Sigmoid colon (tissue), 6 donors: ENCODE measurements at regions not wholly inside any gene's neighbourhood (a gene's known extent, or its start where the extent isn't known, plus 50 kb on each side); places are given as distances from the start of the nearest gene placed in this dataset.

Source experiments
- DNase-seq: peaks from one replicate; pipeline ENCODE4 v3.0.0-alpha.2; 2019
- H3K27ac ChIP-seq, 4 donors: fragments of 200-600 bp; sonication (generic); one replicate each; pipeline ENCODE4 v1.5.1; 2016 to 2019; ENCODE audit warnings: mild to moderate bottlenecking in 1 of 4
- H3K27me3 ChIP-seq, 3 donors: fragments of 200-600 bp; sonication (generic); one replicate each; pipeline ENCODE4 v1.5.1; 2019; ENCODE audit warnings: mild to moderate bottlenecking in 1 of 3
- H3K36me3 ChIP-seq, 4 donors: fragments of 200-600 bp; sonication (generic); one replicate each; pipeline ENCODE4 v1.5.1; 2016 to 2019
- H3K4me1 ChIP-seq, 4 donors: fragments of 200-600 bp; sonication (generic); one replicate each; pipeline ENCODE4 v1.5.1; 2017 to 2019
- H3K4me3 ChIP-seq, 4 donors: fragments of 200-600 bp; sonication (generic); one replicate each; pipeline ENCODE4 v1.5.1; 2017 to 2019; ENCODE audit warnings: mild to moderate bottlenecking in 2 of 4, moderate library complexity in 1 of 4
- H3K9me3 ChIP-seq, 4 donors: fragments of 200-600 bp in 3 of 4; sonication (generic) in 3 of 4; one replicate each; pipeline versions ENCODE4 v1.5.1 to v1.6.1; 2013 to 2019
- EP300 ChIP-seq, 4 donors: sonication (generic); formaldehyde crosslinking; IDR thresholded peaks; one replicate each; pipeline ENCODE4 v1.6.1; 2017; ENCODE audit warnings: antibody characterized with exemption in 4 of 4
- POLR2A ChIP-seq, 2 donors: fragments of 450-650 bp; IDR thresholded peaks; one replicate each; pipeline ENCODE4 v1.6.1; 2016; ENCODE audit warnings: antibody characterized with exemption in 2 of 2, mild to moderate bottlenecking in 2 of 2, moderate library complexity in 2 of 2
- POLR2AphosphoS5 ChIP-seq, 4 donors: sonication (generic); formaldehyde crosslinking; IDR thresholded peaks; one replicate each; pipeline ENCODE4 v1.6.1; 2017; ENCODE audit warnings: antibody characterized with exemption in 4 of 4
- WGBS, 2 donors: extraction: QIAGEN DNeasy Blood & Tissue Kit; methylation state at CpG; one replicate each; pipeline ENCODE4 v1.1.7; 2013; 5-methylcytosine and 5-hydroxymethylcytosine counted together
- intact Hi-C: fragments of 100-400 bp; cut with DNase I; formaldehyde crosslinking; loops from one replicate; pipeline ENCODE4 v1.15.1; 2023
- TF ChIP-seq, protein P1 (sequence below), 4 experiments: fragments of 450-650 bp in 3 of 4; fragments of 200-600 bp in 1 of 4; IDR thresholded peaks; one replicate each; pipeline ENCODE4 v1.5.1; 2016 to 2019; ENCODE audit warnings: antibody characterized with exemption in 4 of 4, mild to moderate bottlenecking in 3 of 4, moderate library complexity in 2 of 4
- donor health status: healthy with polysubstance abuse.
- donor health status: healthy.

DNA sequence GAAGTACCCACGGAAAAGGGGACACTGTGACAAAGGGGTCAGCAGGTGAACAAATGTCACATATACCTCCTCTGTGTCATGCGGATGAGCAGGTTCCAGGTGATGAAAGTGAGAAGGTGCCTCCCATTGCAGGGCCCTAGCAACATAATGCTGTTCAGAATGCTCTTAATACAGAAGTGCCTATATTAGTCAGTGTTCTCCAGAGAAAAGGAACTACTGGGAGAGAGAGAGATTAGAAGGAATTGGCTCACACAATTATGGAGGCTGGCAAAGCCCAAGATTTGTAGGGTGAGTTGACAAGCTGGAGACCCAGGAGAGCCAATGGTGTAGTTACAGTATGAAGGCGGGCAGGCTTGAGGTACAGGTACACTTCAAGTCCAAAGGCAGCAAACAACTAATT, 98.1 kb upstream of the CDC42EP3 start:
- Histone ChIP-seq H3K4me1 (peaks cover 0 to 78% (median 68%) of the 10 kb centered on the region in 4 donors), H3K36me3 (no peaks in the 10 kb centered on the region), H3K27me3 (no peaks in the 10 kb centered on the region), H3K27ac (peak overlapping the region in 3 of 4 donors; percentile 80 to 88 (median 85)), H3K4me3 (no peak overlapping the region), H3K9me3 (no peaks in the 10 kb centered on the region)
- TF ChIP-seq, protein P1, sequence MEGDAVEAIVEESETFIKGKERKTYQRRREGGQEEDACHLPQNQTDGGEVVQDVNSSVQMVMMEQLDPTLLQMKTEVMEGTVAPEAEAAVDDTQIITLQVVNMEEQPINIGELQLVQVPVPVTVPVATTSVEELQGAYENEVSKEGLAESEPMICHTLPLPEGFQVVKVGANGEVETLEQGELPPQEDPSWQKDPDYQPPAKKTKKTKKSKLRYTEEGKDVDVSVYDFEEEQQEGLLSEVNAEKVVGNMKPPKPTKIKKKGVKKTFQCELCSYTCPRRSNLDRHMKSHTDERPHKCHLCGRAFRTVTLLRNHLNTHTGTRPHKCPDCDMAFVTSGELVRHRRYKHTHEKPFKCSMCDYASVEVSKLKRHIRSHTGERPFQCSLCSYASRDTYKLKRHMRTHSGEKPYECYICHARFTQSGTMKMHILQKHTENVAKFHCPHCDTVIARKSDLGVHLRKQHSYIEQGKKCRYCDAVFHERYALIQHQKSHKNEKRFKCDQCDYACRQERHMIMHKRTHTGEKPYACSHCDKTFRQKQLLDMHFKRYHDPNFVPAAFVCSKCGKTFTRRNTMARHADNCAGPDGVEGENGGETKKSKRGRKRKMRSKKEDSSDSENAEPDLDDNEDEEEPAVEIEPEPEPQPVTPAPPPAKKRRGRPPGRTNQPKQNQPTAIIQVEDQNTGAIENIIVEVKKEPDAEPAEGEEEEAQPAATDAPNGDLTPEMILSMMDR (IDR thresholded peaks at IDR 0.05) = no peak
- TF ChIP-seq EP300 (IDR thresholded peaks at IDR 0.05) = no peak
- TF ChIP-seq POLR2A (IDR thresholded peaks at IDR 0.05) = no peak
- 93 to 95% methylated on average over 3 of the region's 3 CpGs for WGBS, 2 donors
- intact Hi-C loops = no loop called here
- no peak for DNase-seq

DNA sequence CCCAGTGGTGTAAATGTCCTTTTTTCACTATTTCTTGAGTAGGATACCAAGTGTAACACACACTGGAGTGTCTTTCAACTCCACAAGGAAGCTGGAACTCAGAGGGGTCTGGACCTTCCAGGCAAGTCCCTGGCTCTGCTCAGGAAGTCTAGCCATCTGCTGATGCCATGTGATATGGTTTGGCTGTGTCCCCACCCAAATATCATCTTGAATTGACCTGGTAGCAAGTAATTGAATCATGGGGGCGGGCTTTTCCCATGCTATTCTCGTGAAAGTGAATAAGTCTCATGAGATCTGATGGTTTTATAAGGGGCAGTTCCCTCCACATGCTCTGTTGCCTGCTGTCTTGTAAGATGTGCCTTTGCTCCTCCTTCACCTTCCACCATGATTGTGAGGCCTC, 99.4 kb upstream of the CDC42EP3 start:
- peaks cover 0 to 88% (median 79%) of the 10 kb centered on the region in 4 donors for H3K4me1 ChIP-seq
- no peaks in the 10 kb centered on the region for H3K27me3 ChIP-seq
- intact Hi-C loops = loop anchor here (5.0 kb wide), 1 partner anchor 33 kb away; no protein-coding TSS in a partner anchor
- TF ChIP-seq, protein P1 (IDR thresholded peaks at IDR 0.05) = no peak
- TF ChIP-seq POLR2AphosphoS5 (IDR thresholded peaks at IDR 0.05) = no peak
- TF ChIP-seq POLR2A (IDR thresholded peaks at IDR 0.05) = no peak
- no peak for TF ChIP-seq EP300 (IDR thresholded peaks at IDR 0.05)
- peak overlapping the region; percentile 50 to 88 (median 82) for H3K27ac ChIP-seq
- no peak for DNase-seq
- no peaks in the 10 kb centered on the region for H3K9me3 ChIP-seq
- WGBS, 2 donors = 87 to 93% methylated on average over 2 of the region's 2 CpGs
- H3K36me3 ChIP-seq = no peaks in the 10 kb centered on the region
- H3K4me3 ChIP-seq = no peak overlapping the region

DNA sequence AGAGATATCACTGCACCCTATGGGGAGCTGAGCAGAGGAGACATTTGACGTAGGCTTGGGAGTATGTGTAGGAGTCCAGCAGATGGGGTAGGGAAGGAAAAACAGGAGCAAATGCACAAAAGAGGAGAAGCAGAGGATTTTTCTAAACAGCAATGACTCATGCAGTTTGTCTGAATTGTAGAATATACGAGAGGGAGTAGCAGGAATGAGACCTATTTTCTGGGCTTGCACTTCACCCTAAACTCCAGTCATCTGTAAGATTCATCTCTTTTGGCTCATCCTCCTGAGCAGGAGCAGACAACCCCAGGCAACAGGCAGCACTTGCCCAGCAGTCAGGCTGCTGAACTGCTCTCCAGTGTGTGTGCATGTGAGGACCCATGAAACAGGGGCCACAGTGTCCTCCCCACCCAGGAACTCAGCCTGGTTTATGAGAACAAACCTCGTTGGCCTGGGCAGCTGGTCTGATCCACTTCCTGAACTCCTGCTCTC, 100.2 kb upstream of the CDC42EP3 start:
- TF ChIP-seq EP300 (IDR thresholded peaks at IDR 0.05) = peak in 2 of 4 donors; percentile 15 to 58
- TF ChIP-seq POLR2AphosphoS5 (IDR thresholded peaks at IDR 0.05) = peak; percentile 30 to 79 (median 74)
- TF ChIP-seq, protein P1 (IDR thresholded peaks at IDR 0.05) = no peak
- 53 to 61% methylated on average over 3 of the region's 3 CpGs for WGBS, 2 donors
- no peaks in the 10 kb centered on the region for H3K27me3 ChIP-seq
- no peak overlapping the region for H3K4me3 ChIP-seq
- peak; percentile 81 for DNase-seq
- H3K9me3 ChIP-seq = no peaks in the 10 kb centered on the region
- no peaks in the 10 kb centered on the region for H3K36me3 ChIP-seq
- H3K27ac ChIP-seq = peak overlapping the region; percentile 50 to 88 (median 82)
- H3K4me1 ChIP-seq = peaks cover 0 to 91% (median 84%) of the 10 kb centered on the region in 4 donors
- intact Hi-C loops = loop anchor here (5.0 kb wide), 1 partner anchor 34 kb away; no protein-coding TSS in a partner anchor

DNA sequence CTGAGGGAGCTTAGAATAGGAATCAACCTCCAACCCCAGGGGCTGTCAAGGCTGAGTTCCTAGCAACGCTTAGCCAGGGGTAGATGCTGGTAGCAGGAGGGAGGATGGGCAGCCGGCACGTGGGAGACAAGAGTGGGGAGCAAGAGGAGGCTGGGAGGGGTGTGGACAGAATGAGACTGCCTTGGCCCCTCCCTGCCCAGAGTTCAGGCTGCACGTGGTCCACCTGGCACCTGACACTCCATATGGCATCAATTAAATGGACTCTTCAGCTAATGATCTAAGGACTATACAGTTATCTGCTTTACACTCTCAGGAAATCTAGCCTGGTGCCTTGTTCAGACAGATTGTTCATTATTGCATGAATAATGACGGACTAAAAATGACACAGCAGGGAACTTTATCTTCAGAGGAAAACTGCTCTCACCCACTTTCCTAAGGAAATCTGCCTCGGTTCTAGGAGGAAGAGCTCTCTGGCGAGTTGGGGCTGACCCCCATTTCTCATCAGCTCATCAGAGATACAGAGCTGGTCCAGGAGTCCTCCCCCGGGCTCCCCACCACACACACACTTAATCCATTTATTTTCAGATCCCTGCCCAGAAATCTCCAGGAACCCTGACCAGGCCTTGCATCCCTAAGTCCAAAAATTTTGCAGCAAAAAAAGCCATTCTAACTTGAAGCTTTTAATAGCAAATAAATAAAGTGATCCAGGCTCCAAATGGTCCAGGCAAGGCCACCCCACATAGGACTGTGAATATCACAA, 102.1 kb upstream of the CDC42EP3 start:
- no peaks in the 10 kb centered on the region for H3K9me3 ChIP-seq
- no peak overlapping the region for H3K4me3 ChIP-seq
- H3K27me3 ChIP-seq = no peaks in the 10 kb centered on the region
- H3K36me3 ChIP-seq = no peaks in the 10 kb centered on the region
- intact Hi-C loops = loop anchor here (5.0 kb wide), 1 partner anchor 36 kb away; no protein-coding TSS in a partner anchor
- no peak for TF ChIP-seq POLR2A (IDR thresholded peaks at IDR 0.05)
- TF ChIP-seq, protein P1 (IDR thresholded peaks at IDR 0.05) = no peak
- TF ChIP-seq EP300 (IDR thresholded peaks at IDR 0.05) = no peak
- TF ChIP-seq POLR2AphosphoS5 (IDR thresholded peaks at IDR 0.05) = no peak
- H3K4me1 ChIP-seq = peaks cover 0 to 96% (median 88%) of the 10 kb centered on the region in 4 donors
- 69 to 83% methylated on average over 8 of the region's 8 CpGs for WGBS, 2 donors
- peak overlapping the region; percentile 24 to 88 (median 82) for H3K27ac ChIP-seq
- DNase-seq = no peak
